ENCODE measurements at regions not wholly inside any gene's neighbourhood (a gene's known extent, or its start where the extent isn't known, plus 50 kb on each side); places are given as distances from the start of the nearest gene placed in this dataset.

- Histone ChIP-seq H3K14ac (replicated peaks; ENCODE audit: low read depth, low read length) (no peak overlapping the region), H4K8ac (ENCODE audit: low read depth in 2 of 2, low read length in 2 of 2) (no peak overlapping the region), H3K9me3 (ENCODE audit: control insufficient read depth, insufficient read depth, low read length) (no peaks in the 10 kb centered on the region), H2BK20ac (ENCODE audit: low read depth, low read length) (no peak overlapping the region), H2BK5ac (ENCODE audit: low read depth, low read length, poor library complexity, severe bottlenecking) (no peak overlapping the region), H4K91ac (ENCODE audit: insufficient read depth, low read depth, low read length) (no peak overlapping the region), H3K18ac (ENCODE audit: low read depth, low read length) (no peak overlapping the region), H3K56ac (ENCODE audit: extremely low read depth, insufficient read depth, low read length) (no peak overlapping the region), H3K79me1 (ENCODE audit: low read depth in 1 of 2, low read length in 2 of 2) (no peaks in the 10 kb centered on the region), H3K23ac (ENCODE audit: low read depth, low read length) (no peak overlapping the region), H3K27ac (ENCODE audit: insufficient read depth, low read length) (no peak overlapping the region), H3K4me3 (ENCODE audit: insufficient read depth, low read depth, low read length) (no peak overlapping the region), H2AFZ (replicated peaks; ENCODE audit: low read length, poor library complexity) (no peak overlapping the region), H2BK15ac (ENCODE audit: low read depth, low read length) (no peak overlapping the region), H3K36me3 (ENCODE audit: control insufficient read depth, insufficient read depth, low read length) (no peaks in the 10 kb centered on the region), H3K4me1 (ENCODE audit: control insufficient read depth, insufficient read depth, low read length) (peaks cover 11% of the 10 kb centered on the region), H3K9ac (ENCODE audit: low read depth, low read length) (no peak overlapping the region), H2AK9ac (replicated peaks; ENCODE audit: low read depth, low read length, poor library complexity) (no peak overlapping the region), H4K5ac (ENCODE audit: low read depth, low read length) (no peak overlapping the region), H3K27me3 (ENCODE audit: control insufficient read depth, insufficient read depth, low read length) (peaks cover 60% of the 10 kb centered on the region), H2BK120ac (ENCODE audit: low read depth, low read length) (no peak overlapping the region), H3K4ac (ENCODE audit: low read depth, low read length) (no peak overlapping the region), H3K9me1 (ENCODE audit: insufficient read depth, low read length) (peaks cover 9% of the 10 kb centered on the region), H2AK5ac (ENCODE audit: low read depth, low read length) (no peak overlapping the region), H3K4me2 (ENCODE audit: low read depth, low read length) (no peak overlapping the region), H4K20me1 (ENCODE audit: insufficient read depth, low read length) (no peaks in the 10 kb centered on the region)
- BruUV-seq (replicated peaks) = no TSS peak
- intact Hi-C loops (cut with micrococcal nuclease) = no loop called here
- 91% methylated on average over 4 of the region's 4 CpGs; no CpG with 5 or more reads in 1 of the 2 experiments for WGBS, 2 experiments (ENCODE audit: extremely low coverage in 2 of 2, insufficient read length in 1 of 2)
- no peak for DNase-seq
- ATAC-seq (ENCODE audit: low read depth) = no peak
- POLR2A ChIA-PET (ENCODE audit: unreplicated experiment) = no interaction called here
- TF ChIP-seq MAFK (IDR thresholded peaks at IDR 0.05; ENCODE audit: low read depth, low read length) (no peak), CTCF (conservative IDR thresholded peaks at IDR 0.05; ENCODE audit: low read depth, low read length) (no peak), USF2 (IDR thresholded peaks at IDR 0.05; ENCODE audit: low read depth, low read length) (no peak), FOS (IDR thresholded peaks at IDR 0.05; ENCODE audit: low read depth, low read length) (no peak), CHD1 (IDR thresholded peaks at IDR 0.05; ENCODE audit: low read depth, low read length) (no peak), CEBPB (IDR thresholded peaks at IDR 0.05; ENCODE audit: low read depth, low read length) (no peak), MAZ (IDR thresholded peaks at IDR 0.05; ENCODE audit: borderline replicate concordance, low read depth, low read length) (no peak), RAD21 (IDR thresholded peaks at IDR 0.05; ENCODE audit: low read length) (no peak), BHLHE40 (IDR thresholded peaks at IDR 0.05; ENCODE audit: low read depth, low read length) (no peak), RFX5 (IDR thresholded peaks at IDR 0.05; ENCODE audit: low read depth, low read length) (no peak), SMC3 (IDR thresholded peaks at IDR 0.05; ENCODE audit: low read depth, low read length) (no peak), RCOR1 (IDR thresholded peaks at IDR 0.05; ENCODE audit: insufficient replicate concordance, low read length) (no peak)
- in situ Hi-C loops (cut with MboI; ENCODE audit: low sequenced_read_pairs) = no loop called here
- dilution Hi-C loops (cut with HindIII; ENCODE audit: low sequenced_read_pairs, unreplicated experiment) = no loop called here
- CTCF ChIA-PET = interaction anchor here (0.6 kb wide), 1 partner anchor 23 kb away, joined by 3 read pairs; no protein-coding TSS in a partner anchor
Measured at GRCh38 chr15:70560617-70561328, 202.6 kb downstream of the UACA start.
